ENCODE measurements at regions not wholly inside any gene's neighbourhood (a gene's known extent, or its start where the extent isn't known, plus 50 kb on each side); places are given as distances from the start of the nearest gene placed in this dataset.

DNA sequence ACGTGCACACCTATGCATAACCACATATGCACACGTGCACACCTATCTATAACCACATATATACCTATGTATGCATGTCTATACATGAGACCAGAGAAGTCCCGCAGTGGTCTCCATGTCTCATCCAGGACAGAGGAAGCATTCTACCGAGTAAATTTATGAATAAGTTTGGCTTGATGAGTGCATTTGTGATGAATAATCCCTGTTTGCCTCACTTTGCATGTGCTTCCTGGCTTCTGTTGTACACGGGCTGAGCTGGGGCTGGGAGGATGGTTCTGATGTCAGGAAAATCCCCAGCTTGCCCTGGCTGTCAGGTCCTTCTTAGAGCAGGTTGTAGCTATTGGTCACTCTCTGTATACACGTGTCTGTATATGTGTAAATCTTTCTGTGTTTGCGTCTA is 157.6 kb upstream of the RPS6KA2 start:
- DNase-seq: no peak
- no peaks in the 10 kb centered on the region for H3K9me3 ChIP-seq
- no peak overlapping the region for H3K4me3 ChIP-seq
- intact Hi-C loops (cut with DNase I): no loop called here
- no peaks in the 10 kb centered on the region for H3K4me1 ChIP-seq
- no peaks in the 10 kb centered on the region for H3K36me3 ChIP-seq
- no peaks in the 10 kb centered on the region for H3K27me3 ChIP-seq (ENCODE audit: low read depth)
- no peak overlapping the region for H3K27ac ChIP-seq
- ATAC-seq: no peak
- TF ChIP-seq, protein P1, sequence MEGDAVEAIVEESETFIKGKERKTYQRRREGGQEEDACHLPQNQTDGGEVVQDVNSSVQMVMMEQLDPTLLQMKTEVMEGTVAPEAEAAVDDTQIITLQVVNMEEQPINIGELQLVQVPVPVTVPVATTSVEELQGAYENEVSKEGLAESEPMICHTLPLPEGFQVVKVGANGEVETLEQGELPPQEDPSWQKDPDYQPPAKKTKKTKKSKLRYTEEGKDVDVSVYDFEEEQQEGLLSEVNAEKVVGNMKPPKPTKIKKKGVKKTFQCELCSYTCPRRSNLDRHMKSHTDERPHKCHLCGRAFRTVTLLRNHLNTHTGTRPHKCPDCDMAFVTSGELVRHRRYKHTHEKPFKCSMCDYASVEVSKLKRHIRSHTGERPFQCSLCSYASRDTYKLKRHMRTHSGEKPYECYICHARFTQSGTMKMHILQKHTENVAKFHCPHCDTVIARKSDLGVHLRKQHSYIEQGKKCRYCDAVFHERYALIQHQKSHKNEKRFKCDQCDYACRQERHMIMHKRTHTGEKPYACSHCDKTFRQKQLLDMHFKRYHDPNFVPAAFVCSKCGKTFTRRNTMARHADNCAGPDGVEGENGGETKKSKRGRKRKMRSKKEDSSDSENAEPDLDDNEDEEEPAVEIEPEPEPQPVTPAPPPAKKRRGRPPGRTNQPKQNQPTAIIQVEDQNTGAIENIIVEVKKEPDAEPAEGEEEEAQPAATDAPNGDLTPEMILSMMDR (IDR thresholded peaks at IDR 0.05): no peak

DNA sequence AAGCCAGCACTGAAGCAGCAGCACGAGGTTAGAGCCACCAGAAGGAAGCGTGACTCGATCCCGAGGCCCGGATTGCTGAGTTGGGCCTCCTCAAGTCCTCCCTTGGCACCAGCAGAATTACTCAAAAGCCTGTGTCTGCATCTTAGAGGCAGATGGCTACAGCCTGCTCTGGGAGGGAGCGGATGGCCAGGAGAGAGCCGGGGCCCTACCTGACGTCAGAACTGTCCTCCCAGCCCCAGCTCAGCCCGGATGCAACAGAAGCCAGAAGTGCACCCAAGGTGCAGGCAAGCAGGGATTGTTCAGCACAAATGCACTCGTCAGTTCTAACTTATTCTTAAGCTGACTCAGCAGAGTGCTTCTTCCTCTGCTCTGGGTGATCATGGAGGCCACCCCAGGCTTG is 155.5 kb upstream of the RPS6KA2 start:
- Histone ChIP-seq H3K27ac (no peak overlapping the region), H3K36me3 (no peaks in the 10 kb centered on the region), H3K4me1 (no peaks in the 10 kb centered on the region), H3K4me3 (no peak overlapping the region), H3K9me3 (no peaks in the 10 kb centered on the region), H3K27me3 (ENCODE audit: low read depth) (no peaks in the 10 kb centered on the region)
- intact Hi-C loops (cut with DNase I): no loop called here
- no peak for DNase-seq
- TF ChIP-seq, protein P1 (IDR thresholded peaks at IDR 0.05): no peak
- ATAC-seq: no peak

DNA sequence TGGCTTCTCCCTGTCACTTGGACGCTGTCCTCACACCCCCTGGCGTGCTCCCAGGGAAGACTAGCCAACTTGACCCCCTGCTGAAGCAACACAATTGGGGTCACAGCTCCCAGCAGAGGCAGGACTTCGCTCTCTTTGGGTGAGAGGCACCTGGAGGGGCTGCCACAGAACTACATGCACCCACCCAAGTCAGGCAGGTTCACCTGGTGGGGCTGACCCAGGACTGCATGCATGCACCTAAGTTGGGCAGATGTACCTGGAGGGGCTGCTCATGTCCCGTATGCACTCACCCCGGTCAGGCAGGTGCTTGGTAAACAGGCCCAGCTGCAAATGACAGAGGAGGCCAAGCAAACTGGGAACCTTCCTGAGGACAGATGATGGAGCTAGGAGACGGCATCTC is 154.3 kb upstream of the RPS6KA2 start:
- DNase-seq: no peak
- TF ChIP-seq, protein P1 (IDR thresholded peaks at IDR 0.05): no peak
- no peak for ATAC-seq
- no peaks in the 10 kb centered on the region for H3K9me3 ChIP-seq
- no peaks in the 10 kb centered on the region for H3K4me1 ChIP-seq
- no peaks in the 10 kb centered on the region for H3K27me3 ChIP-seq (ENCODE audit: low read depth)
- H3K4me3 ChIP-seq: no peak overlapping the region
- no peaks in the 10 kb centered on the region for H3K36me3 ChIP-seq
- no peak overlapping the region for H3K27ac ChIP-seq
- intact Hi-C loops (cut with DNase I): no loop called here

DNA sequence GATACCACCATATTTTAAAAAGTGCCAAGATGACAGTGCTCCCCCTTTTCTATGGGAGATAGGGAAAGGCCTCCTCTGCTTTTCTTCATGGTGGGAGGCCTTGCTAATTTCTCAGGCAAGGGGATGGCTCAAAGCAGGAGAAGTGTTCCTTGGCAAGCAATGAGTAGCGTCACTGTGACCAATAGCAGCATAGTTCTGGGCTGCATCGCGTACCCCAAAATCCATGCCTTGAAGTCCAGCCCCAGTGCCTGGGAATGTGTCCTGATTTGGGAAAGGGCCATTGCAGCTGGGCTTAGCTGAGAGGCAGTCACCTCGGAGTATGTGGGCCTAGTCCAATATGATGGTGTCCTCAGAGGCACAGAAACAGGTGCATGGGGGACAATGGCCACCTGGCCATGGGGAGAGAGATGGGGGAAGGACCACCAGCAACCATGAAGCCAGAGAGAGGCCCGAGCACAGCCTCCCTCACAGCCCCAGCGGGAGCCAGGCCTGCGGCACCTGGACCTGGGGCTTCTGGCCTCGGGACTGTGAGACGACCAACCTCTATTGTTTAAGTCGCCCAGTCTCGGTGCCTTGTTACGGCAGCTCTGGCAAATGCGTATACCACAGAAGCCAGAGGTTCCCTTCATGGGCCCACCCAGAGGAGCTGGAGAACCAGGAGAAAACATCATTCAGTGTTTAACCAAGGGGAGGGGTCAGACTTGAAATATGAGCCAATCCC is 153.1 kb upstream of the RPS6KA2 start:
- ATAC-seq (no peak), DNase-seq (no peak)
- TF ChIP-seq, protein P1 (IDR thresholded peaks at IDR 0.05): no peak
- Histone ChIP-seq H3K36me3 (no peaks in the 10 kb centered on the region), H3K27ac (no peak overlapping the region), H3K27me3 (ENCODE audit: low read depth) (no peaks in the 10 kb centered on the region), H3K4me1 (no peaks in the 10 kb centered on the region), H3K4me3 (no peak overlapping the region), H3K9me3 (no peaks in the 10 kb centered on the region)
- intact Hi-C loops (cut with DNase I): no loop called here

DNA sequence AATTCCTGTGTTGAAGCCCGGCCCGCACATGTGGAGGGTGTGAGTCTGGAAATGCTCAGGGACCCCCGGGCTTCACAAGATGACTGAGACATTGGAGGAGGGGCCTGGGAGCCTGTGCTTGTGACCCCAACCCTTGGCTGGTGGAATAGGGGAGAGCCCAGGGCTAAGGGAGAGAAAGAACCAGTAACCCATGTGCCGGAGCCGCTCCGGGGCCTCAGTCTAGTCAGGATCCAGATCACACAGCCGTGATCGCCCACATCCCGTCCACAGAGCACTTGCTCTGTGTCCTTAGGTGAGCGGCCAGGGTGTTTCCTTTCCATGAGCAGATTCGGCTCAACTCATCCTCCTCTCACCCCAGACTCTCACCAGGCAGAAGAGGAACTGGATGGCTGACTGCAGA is 152.3 kb upstream of the RPS6KA2 start:
- intact Hi-C loops (cut with DNase I): no loop called here
- Histone ChIP-seq H3K4me3 (no peak overlapping the region), H3K27ac (no peak overlapping the region), H3K27me3 (ENCODE audit: low read depth) (no peaks in the 10 kb centered on the region), H3K9me3 (no peaks in the 10 kb centered on the region), H3K36me3 (no peaks in the 10 kb centered on the region), H3K4me1 (no peaks in the 10 kb centered on the region)
- no peak for ATAC-seq
- DNase-seq: no peak
- TF ChIP-seq, protein P1 (IDR thresholded peaks at IDR 0.05): no peak
